Hepatocyte (in vitro differentiated cells): ENCODE measurements at regions not wholly inside any gene's neighbourhood (a gene's known extent, or its start where the extent isn't known, plus 50 kb on each side); places are given as distances from the start of the nearest gene placed in this dataset.

Source experiments
- DNase-seq: peaks from one replicate; pipeline ENCODE4 v3.0.0-alpha.2; 2016; ENCODE audit warnings: low spot score
- H2AFZ ChIP-seq: fragments of 200-600 bp; sonication (generic); 2 replicates; pipeline ENCODE4 v1.6.0; 2016; ENCODE audit warnings: antibody characterized with exemption, mild to moderate bottlenecking
- H3K27ac ChIP-seq: fragments of 200-600 bp; sonication (generic); 2 replicates; pipeline ENCODE4 v1.5.1; 2016; ENCODE audit warnings: mild to moderate bottlenecking
- H3K27me3 ChIP-seq: fragments of 200-600 bp; sonication (generic); 2 replicates; pipeline ENCODE4 v1.6.1; 2016
- H3K36me3 ChIP-seq: fragments of 200-600 bp; sonication (generic); replicated peaks from 2 replicates; pipeline ENCODE4 v1.5.1; 2016; ENCODE audit warnings: low read depth; ENCODE audit not compliant: insufficient read depth
- H3K4me1 ChIP-seq: fragments of 200-600 bp; sonication (generic); 2 replicates; pipeline ENCODE4 v1.5.1; 2016; ENCODE audit warnings: mild to moderate bottlenecking, moderate library complexity; ENCODE audit not compliant: insufficient read depth
- H3K4me2 ChIP-seq: fragments of 200-600 bp; sonication (generic); 2 replicates; pipeline ENCODE4 v1.6.0; 2016
- H3K4me3 ChIP-seq: fragments of 200-600 bp; sonication (generic); 2 replicates; pipeline ENCODE4 v1.5.1; 2016; ENCODE audit warnings: mild to moderate bottlenecking
- H3K79me2 ChIP-seq: fragments of 200-600 bp; sonication (generic); 2 replicates; pipeline ENCODE4 v1.6.0; 2017; ENCODE audit warnings: mild to moderate bottlenecking
- H3K9me2 ChIP-seq: fragments of 200-600 bp; sonication (generic); replicated peaks from 2 replicates; pipeline ENCODE4 v1.6.0; 2017; ENCODE audit warnings: mild to moderate bottlenecking; ENCODE audit not compliant: insufficient read depth
- H3K9me3 ChIP-seq: fragments of 200-600 bp; sonication (generic); 2 replicates; pipeline ENCODE4 v1.5.1; 2016; ENCODE audit warnings: low read depth, mild to moderate bottlenecking
- H4K20me1 ChIP-seq: fragments of 200-600 bp; sonication (generic); 2 replicates; pipeline ENCODE4 v1.6.0; 2016; ENCODE audit warnings: mild to moderate bottlenecking; ENCODE audit not compliant: insufficient read depth, poor library complexity, severe bottlenecking
- EZH2 ChIP-seq: fragments of 200-600 bp; sonication (generic); IDR thresholded peaks from 2 replicates; pipeline ENCODE4 v1.6.1; 2016; ENCODE audit warnings: antibody characterized with exemption, mild to moderate bottlenecking, borderline replicate concordance
- EZH2phosphoT487 ChIP-seq: fragments of 200-600 bp; sonication (generic); IDR thresholded peaks from one replicate; pipeline ENCODE4 v1.6.1; 2018; ENCODE audit warnings: antibody characterized with exemption, mild to moderate bottlenecking, low read depth, moderate library complexity; ENCODE audit not compliant: unreplicated experiment, severe bottlenecking
- WGBS: methylation state at CpG from one replicate; pipeline ENCODE4 v1.1.6; 2016; ENCODE audit warnings: low lambda C conversion rate; ENCODE audit errors: missing lambda C conversion rate; 5-methylcytosine and 5-hydroxymethylcytosine counted together
- TF ChIP-seq, protein P1 (sequence below): fragments of 200-600 bp; sonication (generic); IDR thresholded peaks from 2 replicates; pipeline ENCODE4 v1.5.1; 2016; ENCODE audit warnings: antibody characterized with exemption, mild to moderate bottlenecking; ENCODE audit not compliant: poor library complexity

DNA sequence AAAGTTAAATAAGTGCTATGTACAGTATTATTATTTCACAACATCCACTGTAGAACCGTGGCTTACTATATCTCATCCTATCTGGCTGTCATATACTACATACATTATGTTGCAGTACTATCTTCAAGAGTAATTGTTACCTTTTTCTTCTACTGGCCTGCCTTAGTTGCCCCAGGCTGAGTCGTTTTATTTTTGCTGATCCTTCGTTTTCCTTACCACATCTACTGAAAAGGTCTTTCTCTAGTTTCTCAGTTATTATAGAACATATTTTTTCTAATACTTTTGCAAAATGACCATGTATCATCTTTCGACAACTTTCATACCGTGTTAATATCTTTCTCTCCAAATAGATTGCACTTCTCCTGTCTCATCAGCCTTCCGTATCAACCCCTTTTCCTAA is 523.1 kb downstream of the SOX5 start:
- no peak overlapping the region for H3K27ac ChIP-seq
- H3K4me1 ChIP-seq: no peaks in the 10 kb centered on the region
- no peak overlapping the region for H2AFZ ChIP-seq
- TF ChIP-seq EZH2: no peak
- no peaks in the 10 kb centered on the region for H3K27me3 ChIP-seq
- H3K9me2 ChIP-seq: no peaks in the 10 kb centered on the region
- no peaks in the 10 kb centered on the region for H3K9me3 ChIP-seq
- H3K79me2 ChIP-seq: no peaks in the 10 kb centered on the region
- DNase-seq: no peak
- 72% methylated on average over 6 of the region's 6 CpGs for WGBS
- H3K4me3 ChIP-seq: no peak overlapping the region
- no peak overlapping the region for H3K4me2 ChIP-seq
- H4K20me1 ChIP-seq: no peaks in the 10 kb centered on the region
- H3K36me3 ChIP-seq: no peaks in the 10 kb centered on the region

DNA sequence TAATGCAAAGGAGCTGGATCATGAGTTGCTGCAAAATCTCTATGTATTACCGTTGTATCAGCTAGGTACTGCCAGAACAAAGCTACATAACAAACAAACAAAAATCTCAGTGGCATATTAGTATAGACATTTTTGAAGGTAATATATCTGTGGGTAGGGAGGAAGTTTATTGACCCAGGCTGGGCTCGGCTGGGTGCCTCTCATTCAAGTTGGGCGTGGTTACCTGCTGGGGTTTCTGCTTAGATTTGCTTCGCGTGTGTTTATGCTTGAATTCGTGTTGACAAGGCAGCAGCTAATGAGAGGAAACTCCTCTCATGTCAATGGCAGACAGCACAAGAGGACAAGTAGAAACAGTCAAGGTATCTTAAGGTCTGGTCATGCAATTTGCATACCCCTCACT is 520.7 kb downstream of the SOX5 start:
- DNase-seq: no peak
- no peak overlapping the region for H3K4me2 ChIP-seq
- H3K36me3 ChIP-seq: no peaks in the 10 kb centered on the region
- H3K4me3 ChIP-seq: no peak overlapping the region
- H3K9me2 ChIP-seq: no peaks in the 10 kb centered on the region
- H4K20me1 ChIP-seq: no peaks in the 10 kb centered on the region
- no peak overlapping the region for H3K27ac ChIP-seq
- H3K79me2 ChIP-seq: no peaks in the 10 kb centered on the region
- WGBS: 79% methylated on average over 6 of the region's 6 CpGs
- no peaks in the 10 kb centered on the region for H3K4me1 ChIP-seq
- no peak overlapping the region for H2AFZ ChIP-seq
- no peak for TF ChIP-seq EZH2
- no peaks in the 10 kb centered on the region for H3K27me3 ChIP-seq
- no peaks in the 10 kb centered on the region for H3K9me3 ChIP-seq

DNA sequence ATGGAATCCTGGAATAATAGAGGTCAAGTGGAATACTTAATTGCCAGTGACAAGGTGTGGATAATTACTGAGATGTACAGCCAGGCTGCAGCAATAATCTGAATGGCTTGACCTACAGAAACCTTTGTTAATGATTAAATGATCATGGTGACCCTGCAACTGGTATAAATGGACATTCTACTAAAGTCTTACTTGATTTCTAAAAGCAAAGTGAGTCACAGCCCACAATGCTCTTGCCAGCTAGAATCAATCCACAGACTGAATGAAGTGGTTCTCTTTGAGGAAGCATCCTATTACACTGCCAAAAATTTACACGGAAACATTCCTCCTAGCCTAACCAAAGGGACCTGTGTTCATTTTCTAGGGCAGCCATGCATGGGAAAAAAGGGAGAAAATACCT is 518.5 kb downstream of the SOX5 start:
- no peak for DNase-seq
- H3K9me2 ChIP-seq: no peaks in the 10 kb centered on the region
- no peak overlapping the region for H3K27ac ChIP-seq
- H3K4me1 ChIP-seq: no peaks in the 10 kb centered on the region
- no peaks in the 10 kb centered on the region for H3K9me3 ChIP-seq
- no peaks in the 10 kb centered on the region for H3K79me2 ChIP-seq
- H3K27me3 ChIP-seq: no peaks in the 10 kb centered on the region
- no peak overlapping the region for H2AFZ ChIP-seq
- TF ChIP-seq EZH2phosphoT487: no peak
- TF ChIP-seq, protein P1, sequence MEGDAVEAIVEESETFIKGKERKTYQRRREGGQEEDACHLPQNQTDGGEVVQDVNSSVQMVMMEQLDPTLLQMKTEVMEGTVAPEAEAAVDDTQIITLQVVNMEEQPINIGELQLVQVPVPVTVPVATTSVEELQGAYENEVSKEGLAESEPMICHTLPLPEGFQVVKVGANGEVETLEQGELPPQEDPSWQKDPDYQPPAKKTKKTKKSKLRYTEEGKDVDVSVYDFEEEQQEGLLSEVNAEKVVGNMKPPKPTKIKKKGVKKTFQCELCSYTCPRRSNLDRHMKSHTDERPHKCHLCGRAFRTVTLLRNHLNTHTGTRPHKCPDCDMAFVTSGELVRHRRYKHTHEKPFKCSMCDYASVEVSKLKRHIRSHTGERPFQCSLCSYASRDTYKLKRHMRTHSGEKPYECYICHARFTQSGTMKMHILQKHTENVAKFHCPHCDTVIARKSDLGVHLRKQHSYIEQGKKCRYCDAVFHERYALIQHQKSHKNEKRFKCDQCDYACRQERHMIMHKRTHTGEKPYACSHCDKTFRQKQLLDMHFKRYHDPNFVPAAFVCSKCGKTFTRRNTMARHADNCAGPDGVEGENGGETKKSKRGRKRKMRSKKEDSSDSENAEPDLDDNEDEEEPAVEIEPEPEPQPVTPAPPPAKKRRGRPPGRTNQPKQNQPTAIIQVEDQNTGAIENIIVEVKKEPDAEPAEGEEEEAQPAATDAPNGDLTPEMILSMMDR: no peak
- no peak for TF ChIP-seq EZH2
- H4K20me1 ChIP-seq: no peaks in the 10 kb centered on the region
- H3K36me3 ChIP-seq: no peaks in the 10 kb centered on the region
- no peak overlapping the region for H3K4me3 ChIP-seq
- H3K4me2 ChIP-seq: no peak overlapping the region
- 73% methylated on average over 1 of the region's 1 CpG for WGBS

DNA sequence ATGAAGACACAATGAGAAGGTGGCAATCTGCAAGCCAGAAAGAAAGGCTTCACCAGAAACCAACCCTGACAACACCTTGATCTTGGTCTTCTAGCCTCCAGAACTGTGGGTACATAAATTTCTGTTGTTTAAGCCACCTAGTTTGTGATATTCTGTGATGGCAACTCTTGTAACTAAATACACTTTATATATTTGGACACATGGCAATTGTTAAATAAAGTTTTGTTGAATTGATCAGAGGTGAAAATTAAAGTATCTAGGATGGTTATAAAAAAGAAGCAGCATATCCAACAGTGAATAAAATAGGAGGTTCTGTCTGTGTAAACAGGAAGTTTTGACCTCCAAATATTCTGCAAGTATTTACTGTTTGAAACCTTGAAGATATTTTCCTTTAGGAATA is 516.3 kb downstream of the SOX5 start:
- DNase-seq: no peak

DNA sequence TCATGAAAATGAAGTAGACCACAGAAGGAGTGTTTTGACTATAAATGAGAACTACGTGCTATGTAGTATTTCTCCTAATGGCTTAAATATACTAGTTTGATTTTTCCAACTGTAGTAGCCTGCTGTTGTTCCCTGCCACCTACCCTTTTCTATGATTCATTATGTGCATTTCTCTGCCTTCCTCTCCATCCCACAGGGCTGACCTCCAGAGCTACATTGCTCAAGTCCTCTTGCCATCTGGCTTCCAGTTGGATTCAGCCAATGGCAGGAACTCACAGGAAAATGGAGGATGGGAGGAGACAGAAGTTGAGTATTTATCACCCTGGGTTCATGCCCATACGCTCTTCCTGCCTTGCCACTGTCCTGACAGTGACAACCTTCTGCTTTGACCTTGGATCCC is 515.3 kb downstream of the SOX5 start:
- DNase-seq: no peak
- H4K20me1 ChIP-seq: no peaks in the 10 kb centered on the region
- H3K9me2 ChIP-seq: no peaks in the 10 kb centered on the region
- H3K9me3 ChIP-seq: no peaks in the 10 kb centered on the region
- H2AFZ ChIP-seq: no peak overlapping the region
- 95% methylated on average over 2 of the region's 2 CpGs for WGBS
- TF ChIP-seq EZH2phosphoT487 (no peak), EZH2 (no peak)
- TF ChIP-seq, protein P1: no peak
- no peak overlapping the region for H3K4me2 ChIP-seq
- no peaks in the 10 kb centered on the region for H3K27me3 ChIP-seq
- no peak overlapping the region for H3K4me3 ChIP-seq
- no peaks in the 10 kb centered on the region for H3K4me1 ChIP-seq
- no peaks in the 10 kb centered on the region for H3K79me2 ChIP-seq
- no peak overlapping the region for H3K27ac ChIP-seq
- H3K36me3 ChIP-seq: no peaks in the 10 kb centered on the region

More for the DNA sequence above, 516.3 kb downstream of the SOX5 start:
- no peaks in the 10 kb centered on the region for H3K27me3 ChIP-seq
- H2AFZ ChIP-seq: no peak overlapping the region
- no peaks in the 10 kb centered on the region for H3K9me2 ChIP-seq
- no peak for TF ChIP-seq EZH2
- H4K20me1 ChIP-seq: no peaks in the 10 kb centered on the region
- H3K36me3 ChIP-seq: no peaks in the 10 kb centered on the region
- no peaks in the 10 kb centered on the region for H3K4me1 ChIP-seq
- H3K4me3 ChIP-seq: no peak overlapping the region
- H3K4me2 ChIP-seq: no peak overlapping the region
- no peaks in the 10 kb centered on the region for H3K79me2 ChIP-seq
- H3K9me3 ChIP-seq: no peaks in the 10 kb centered on the region
- no peak overlapping the region for H3K27ac ChIP-seq
